ENCODE measurements at regions not wholly inside any gene's neighbourhood (a gene's known extent, or its start where the extent isn't known, plus 50 kb on each side); places are given as distances from the start of the nearest gene placed in this dataset.

- TF ChIP-seq CTCF (conservative IDR thresholded peaks at IDR 0.05 in 1 of 2, IDR thresholded peaks at IDR 0.05 in 1 of 2; ENCODE audit: extremely low read depth in 1 of 2, insufficient read depth in 1 of 2, low read depth in 1 of 2, low read length in 2 of 2) (no peak), EZH2 (IDR thresholded peaks at IDR 0.05; ENCODE audit: borderline replicate concordance, low read length) (no peak)
Observed at GRCh38 chrX:9188117-9188516, 154.2 kb upstream of the FAM9B start.

All from mammary epithelial cell (primary cell).